ENCODE measurements at regions not wholly inside any gene's neighbourhood (a gene's known extent, or its start where the extent isn't known, plus 50 kb on each side); places are given as distances from the start of the nearest gene placed in this dataset.

- no peak for TF ChIP-seq REST (IDR thresholded peaks at IDR 0.05; ENCODE audit: insufficient read depth in 1 of 2, low read depth in 2 of 2, low read length in 1 of 2)
- no peak for TF ChIP-seq POLR2AphosphoS5 (IDR thresholded peaks at IDR 0.05; ENCODE audit: low read depth, low read length)
- no peak for TF ChIP-seq CTCF (IDR thresholded peaks at IDR 0.05)
These were observed 1024.0 kb downstream of the GRIK2 start for GRCh38 chr6:102417368-102417998.

All from Panc1 (cell line).